Inferior parietal cortex (tissue), 1 donor: ENCODE measurements at regions not wholly inside any gene's neighbourhood (a gene's known extent, or its start where the extent isn't known, plus 50 kb on each side); places are given as distances from the start of the nearest gene placed in this dataset.

Source experiments
- DNase-seq: peaks from one replicate; pipeline ENCODE4 v3.0.0-alpha.2; 2016; ENCODE audit errors: extremely low spot score

DNA sequence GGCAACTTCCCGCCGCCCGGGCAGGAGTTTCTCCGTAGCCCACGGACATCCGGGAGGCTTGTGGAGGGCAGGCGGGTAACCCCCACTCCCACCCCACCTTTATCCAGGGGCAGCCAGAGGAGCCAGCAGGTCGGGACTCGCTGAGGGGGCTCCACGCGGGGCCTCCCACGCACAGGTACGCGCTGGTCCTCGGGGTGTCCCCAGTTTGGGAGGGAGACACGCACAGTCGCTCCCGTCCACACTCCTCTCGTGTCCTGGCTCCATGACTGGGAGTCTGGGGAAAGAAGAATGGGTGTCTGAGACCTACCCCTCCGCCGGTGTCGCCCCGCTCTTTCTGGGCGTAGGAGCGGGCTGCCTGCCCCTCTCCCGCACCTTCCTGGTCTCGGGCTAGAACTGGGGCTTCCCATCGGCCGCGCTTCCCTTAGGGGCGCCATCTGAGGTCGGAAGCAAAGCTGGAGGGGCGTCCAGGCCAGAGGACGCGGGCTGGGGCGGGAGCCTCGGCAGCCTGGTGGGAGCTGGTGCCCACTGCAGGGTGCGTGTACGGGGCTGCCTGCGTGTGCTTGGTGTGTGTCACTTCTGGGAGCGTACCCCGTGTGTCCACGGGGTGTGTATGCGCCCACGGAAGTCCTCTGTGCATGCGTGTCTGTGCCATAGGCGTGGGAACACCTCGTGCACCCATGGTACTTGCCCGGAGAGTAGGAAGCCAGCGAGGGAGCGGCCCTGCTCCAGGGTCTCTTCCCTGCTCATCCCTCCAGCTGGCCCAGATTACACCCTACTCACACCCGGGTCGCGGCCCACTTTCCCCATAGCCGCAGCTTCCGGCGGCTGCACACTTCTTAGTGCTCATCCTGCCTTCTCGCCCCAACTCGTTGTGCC, 73.0 kb upstream of the LEP start:
- DNase-seq: no peak

GRCh38 chr7:128168667-128169210, 72.3 kb upstream of the LEP start:
- no peak for DNase-seq

DNA sequence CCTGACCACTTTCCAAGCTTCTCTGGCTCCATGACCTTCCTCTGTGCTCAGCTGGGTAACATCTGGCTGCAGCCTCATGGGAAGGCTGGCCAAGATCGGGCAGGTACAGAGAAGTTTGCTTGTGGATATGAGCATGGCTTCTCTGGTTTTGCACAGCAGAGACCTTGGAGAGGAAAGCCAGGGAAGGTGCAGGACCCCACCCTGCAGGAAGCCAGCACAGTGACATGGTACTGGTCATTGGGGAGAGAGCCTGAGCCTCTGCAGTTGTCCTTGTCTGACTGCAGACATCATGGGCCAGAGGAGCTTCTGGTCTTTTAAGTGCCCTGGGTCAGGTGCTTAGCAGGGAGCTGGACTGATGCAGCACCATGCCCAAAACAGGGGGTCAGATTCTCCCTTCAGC, 70.6 kb upstream of the LEP start:
- no peak for DNase-seq

- no peak for DNase-seq
Observed at GRCh38 chr7:128171342-128171918, 69.6 kb upstream of the LEP start.

DNA sequence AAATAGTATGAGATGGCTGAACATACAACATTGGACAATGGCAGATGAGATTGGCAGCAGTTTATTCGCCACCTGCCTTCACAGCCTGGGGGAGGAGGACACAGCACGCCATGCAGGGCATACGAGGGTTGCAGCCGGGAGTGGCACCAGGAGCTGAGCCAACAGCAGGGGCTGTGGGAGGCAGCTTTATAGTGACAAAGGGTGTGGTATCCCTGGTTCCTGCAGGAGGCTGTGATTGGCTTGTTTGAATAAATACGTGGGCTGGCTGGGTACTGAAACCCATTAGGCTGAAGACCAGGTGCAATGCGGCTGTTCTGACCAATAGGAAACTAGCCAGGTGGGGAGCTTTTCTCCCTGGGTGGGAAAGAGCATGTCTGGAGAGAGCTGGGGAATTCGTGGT, 68.9 kb upstream of the LEP start:
- DNase-seq: no peak

- no peak for DNase-seq
Observed at GRCh38 chr7:128172963-128173362, 68.1 kb upstream of the LEP start.

DNA sequence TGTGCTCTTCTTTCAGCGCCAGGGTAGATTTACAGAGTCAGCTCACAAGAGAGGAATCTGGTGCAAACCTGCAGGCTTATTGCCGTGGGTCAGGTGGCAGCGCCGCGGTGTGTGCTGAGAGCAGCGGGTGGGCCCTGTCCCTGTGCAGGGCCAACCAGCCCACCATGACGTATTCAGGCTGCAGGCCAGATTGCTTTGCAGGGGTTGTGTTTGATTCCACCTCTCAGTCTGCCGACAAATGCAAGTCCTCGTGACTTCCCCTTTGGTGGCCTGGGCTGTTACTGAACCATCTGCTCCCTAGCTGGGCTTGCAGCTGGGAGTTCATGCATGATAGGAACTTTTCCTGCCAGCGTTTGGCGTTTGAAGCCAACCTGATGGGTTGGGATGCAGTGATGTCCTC, 66.7 kb upstream of the LEP start:
- no peak for DNase-seq

DNA sequence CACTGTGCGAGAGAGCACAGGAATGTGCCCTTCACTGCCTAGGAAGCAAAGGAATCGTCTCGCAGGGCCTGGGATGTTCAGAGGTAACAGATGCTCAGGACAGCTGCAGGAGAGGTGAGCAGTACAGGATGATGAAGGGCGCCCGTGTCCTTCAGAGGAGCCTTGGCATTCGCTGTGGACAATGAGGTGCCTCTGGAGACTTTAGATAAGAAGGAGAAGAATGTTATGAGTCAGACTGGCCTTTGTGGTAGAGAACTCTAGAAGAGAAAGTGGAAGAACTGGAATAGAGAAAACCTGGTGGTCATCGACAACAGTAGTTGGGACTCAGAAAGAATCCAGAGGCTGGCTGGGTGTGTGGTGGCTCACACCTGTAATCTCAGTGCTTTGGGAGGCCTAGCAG, 64.4 kb upstream of the LEP start:
- no peak for DNase-seq

DNA sequence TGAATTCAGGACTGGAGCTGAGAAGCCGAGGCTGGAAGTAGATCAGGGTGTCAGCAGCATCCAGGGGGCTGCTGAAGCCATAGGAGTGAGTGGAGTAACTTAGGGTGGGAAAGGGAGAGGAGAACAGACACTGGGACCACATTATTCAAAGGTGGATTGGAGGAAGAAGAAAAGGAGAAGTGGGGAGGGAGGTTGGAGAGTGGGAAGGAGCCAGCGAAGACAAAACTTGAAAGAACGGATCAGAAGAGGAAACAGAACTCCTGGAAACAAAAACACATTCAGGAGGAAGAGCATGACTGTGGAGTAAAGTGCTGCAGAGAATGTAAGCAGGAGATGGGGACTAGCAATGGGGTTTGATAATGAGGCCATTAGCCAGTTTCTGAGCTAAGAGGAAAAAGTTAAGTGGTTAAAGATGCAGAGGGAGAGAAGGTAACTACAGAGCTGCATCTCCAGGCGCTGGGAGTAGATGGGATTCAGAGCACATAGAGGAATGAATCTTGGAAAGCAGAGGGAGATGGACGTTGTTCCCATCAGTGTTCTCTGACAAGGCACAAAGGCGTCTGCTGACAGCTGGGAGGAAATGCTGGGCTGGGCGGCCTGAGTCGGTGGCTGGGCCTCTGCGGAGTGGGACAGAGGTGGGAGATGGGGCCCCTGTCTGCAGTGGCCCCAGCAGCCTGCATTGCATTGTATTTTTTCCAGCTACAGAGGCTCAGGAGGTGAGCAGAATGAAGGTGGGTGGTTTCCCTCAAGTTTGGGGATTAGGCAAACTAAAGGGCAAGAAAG, 63.1 kb upstream of the LEP start:
- no peak for DNase-seq

GRCh38 chr7:128178611-128179010, 62.5 kb upstream of the LEP start:
- DNase-seq: no peak

DNA sequence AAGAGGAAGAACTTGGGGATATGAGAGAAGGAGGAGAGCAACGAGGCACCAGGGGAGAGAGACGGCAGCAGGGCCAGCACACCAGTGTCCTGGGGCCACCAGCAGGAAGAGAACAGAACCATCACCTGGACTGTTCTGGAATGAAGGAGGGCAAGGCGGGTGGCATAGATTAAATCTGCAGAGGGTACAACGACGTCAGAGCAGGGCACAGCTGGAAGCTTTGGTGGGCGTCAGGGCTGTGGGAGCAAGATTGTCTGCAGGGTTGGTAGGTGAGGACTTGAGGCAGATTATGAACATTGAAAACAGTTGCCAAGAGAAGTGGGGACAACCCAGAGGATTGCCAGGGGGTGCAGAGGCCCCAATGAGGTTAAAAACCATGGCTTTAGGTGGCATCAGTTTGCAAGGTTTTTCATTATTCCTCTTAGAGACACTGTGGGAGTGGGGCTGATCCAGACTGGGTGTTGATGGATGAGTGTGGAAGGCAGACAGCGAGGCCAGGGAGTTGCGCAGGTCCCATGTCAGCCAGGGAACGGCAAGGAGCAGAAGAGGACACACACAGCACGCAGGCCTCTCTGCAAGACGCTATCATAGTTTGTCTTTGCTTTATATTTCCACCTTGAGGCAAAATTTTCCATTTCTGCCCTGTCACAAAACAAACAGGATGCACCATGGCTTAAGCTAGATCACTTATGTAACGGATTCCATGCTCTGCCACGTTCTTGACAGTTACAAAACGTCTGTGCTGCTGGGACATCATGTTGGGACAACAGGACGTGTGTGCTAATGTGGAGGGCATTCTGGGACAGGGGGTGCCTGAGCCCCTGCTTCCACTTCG, 52.5 kb upstream of the LEP start:
- DNase-seq: peak; percentile 70

DNA sequence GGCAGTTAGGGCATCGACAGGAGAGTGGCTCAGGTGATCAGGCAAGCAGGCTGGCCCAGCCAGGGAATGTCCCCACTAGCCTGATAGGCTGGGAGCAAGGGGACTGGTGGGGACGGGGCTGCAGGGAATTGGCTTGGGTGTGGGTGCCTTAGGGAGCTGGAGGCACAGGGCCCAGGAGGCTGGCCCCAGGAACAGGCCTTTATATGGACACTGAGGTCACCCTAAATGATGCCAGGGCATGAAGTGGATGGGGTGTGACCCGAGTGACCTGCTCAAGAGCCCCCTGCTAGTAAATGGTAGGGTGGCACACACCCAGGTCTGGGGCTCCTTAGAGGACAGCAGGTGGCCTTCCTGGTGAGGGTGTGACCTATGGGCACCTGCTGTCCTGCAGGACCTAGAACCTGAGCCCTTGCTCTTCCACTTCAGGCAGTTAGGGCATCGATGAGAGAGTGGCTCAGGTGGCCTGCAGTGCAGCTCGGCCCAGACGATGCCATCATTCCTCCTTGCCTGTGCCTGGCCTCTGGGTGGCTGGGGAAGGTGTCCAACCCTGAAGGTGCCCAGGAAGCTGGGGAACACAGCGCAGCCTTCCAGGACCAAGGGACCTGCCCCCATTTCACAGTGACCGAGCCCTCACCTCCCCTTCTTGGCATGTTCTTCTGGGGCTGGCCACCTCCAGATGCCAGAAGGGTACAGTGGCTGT, 51.7 kb upstream of the LEP start:
- DNase-seq: no peak

DNA sequence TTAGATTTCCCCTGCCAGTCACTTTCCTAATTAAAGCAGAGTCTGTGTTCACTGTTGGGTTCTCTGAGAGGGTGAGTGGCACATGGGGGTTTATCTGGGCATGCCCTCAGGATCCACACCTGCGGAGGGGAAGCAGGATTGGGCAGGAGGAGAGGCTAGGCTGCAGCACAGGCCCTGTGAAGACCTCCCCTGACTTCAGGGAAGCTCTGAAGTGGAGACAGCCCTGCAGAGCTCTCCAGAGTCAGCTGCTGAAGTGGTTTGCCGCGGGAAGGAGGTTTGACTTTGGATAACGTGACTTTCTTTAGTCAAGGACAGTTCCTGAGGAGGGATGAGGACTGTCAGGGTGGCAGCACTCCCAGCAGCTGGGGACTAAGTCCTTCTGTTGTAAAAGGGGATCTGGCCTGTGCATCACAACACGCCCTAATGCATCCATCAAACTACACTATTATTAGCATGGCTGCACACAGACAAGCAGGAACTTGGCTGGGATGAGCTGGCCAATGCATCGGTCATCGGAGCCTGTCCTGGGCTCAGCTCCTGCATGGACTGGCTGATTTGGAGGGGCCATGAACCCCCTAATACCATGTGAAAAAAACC, 50.9 kb upstream of the LEP start:
- DNase-seq: no peak

- DNase-seq: no peak
Observed at GRCh38 chr7:128191136-128191844, 49.8 kb upstream of the LEP start.
